ENCODE measurements at regions not wholly inside any gene's neighbourhood (a gene's known extent, or its start where the extent isn't known, plus 50 kb on each side); places are given as distances from the start of the nearest gene placed in this dataset.

DNA sequence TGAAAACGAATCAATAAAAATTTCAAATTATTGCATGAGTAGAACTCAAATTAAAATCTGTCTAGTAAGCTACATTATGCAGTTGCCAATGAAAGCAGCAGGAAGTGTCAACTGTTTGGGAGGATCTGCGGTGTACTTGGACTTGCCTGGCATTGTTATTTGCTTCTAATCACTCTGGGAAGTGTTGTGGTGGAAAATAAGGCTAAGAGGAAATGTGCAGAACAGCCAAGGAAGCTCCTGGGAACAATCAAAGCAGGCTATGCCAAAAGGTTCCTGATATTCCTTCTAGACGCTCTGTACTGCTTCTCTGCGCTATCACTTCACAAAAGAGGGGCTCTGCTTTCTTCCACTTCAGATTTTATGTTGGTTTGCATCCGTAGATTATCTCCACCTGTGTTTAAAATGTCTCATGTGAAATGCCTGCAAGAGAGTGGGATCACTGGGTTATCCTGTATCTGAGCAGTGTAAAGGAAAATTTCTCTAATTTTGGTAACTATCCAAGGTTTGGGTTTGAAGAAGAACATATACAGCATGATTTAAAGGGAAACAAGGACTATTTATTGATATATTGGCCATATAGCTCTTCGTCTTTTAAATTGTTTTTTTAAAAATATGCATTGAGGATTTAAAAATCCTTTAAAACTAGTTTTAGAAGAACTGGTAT lies 182.7 kb upstream of the CSNK1A1L start:
- no peak for TF ChIP-seq POLR2A (IDR thresholded peaks at IDR 0.05; ENCODE audit: extremely low read depth, insufficient read length)
- TF ChIP-seq, protein P1, sequence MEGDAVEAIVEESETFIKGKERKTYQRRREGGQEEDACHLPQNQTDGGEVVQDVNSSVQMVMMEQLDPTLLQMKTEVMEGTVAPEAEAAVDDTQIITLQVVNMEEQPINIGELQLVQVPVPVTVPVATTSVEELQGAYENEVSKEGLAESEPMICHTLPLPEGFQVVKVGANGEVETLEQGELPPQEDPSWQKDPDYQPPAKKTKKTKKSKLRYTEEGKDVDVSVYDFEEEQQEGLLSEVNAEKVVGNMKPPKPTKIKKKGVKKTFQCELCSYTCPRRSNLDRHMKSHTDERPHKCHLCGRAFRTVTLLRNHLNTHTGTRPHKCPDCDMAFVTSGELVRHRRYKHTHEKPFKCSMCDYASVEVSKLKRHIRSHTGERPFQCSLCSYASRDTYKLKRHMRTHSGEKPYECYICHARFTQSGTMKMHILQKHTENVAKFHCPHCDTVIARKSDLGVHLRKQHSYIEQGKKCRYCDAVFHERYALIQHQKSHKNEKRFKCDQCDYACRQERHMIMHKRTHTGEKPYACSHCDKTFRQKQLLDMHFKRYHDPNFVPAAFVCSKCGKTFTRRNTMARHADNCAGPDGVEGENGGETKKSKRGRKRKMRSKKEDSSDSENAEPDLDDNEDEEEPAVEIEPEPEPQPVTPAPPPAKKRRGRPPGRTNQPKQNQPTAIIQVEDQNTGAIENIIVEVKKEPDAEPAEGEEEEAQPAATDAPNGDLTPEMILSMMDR (IDR thresholded peaks at IDR 0.05; ENCODE audit: low read depth, low read length): no peak

All from NB4 (cell line).